LHCN-M2 (cell line): ENCODE measurements at regions not wholly inside any gene's neighbourhood (a gene's known extent, or its start where the extent isn't known, plus 50 kb on each side); places are given as distances from the start of the nearest gene placed in this dataset.
"Not testable (repeated sequence)": the region's sequence is repeated elsewhere in the genome, so short reads cannot be mapped to it uniquely, and the experiment has no call there.

Source experiments
- DNase-seq: peaks from one replicate; pipeline ENCODE4 v3.0.0-alpha.2; 2012; ENCODE audit warnings: low read depth

- no peak for DNase-seq
These were observed 66.9 kb downstream of the FOXL3 start for GRCh38 chr7:356691-357462.

GRCh38 chr7:357531-358209 is 67.7 kb downstream of the FOXL3 start:
- DNase-seq = no peak

GRCh38 chr7:358352-358751 is 68.4 kb downstream of the FOXL3 start:
- no peak for DNase-seq

- DNase-seq = no peak
These were observed 69.3 kb downstream of the FOXL3 start for GRCh38 chr7:359226-359765.

- DNase-seq = no peak
These were observed 69.9 kb downstream of the FOXL3 start for GRCh38 chr7:359766-360361.

- no peak for DNase-seq
These were observed 70.6 kb downstream of the FOXL3 start for GRCh38 chr7:360454-361100.

- DNase-seq = not testable (repeated sequence)
These were observed 71.2 kb downstream of the FOXL3 start for GRCh38 chr7:361182-361581.

GRCh38 chr7:361680-362401 is 71.9 kb downstream of the FOXL3 start:
- DNase-seq = no peak

GRCh38 chr7:362402-363096 is 72.6 kb downstream of the FOXL3 start:
- no peak for DNase-seq

- no peak for DNase-seq
These were observed 73.7 kb downstream of the FOXL3 start for GRCh38 chr7:363626-364025.

- DNase-seq = no peak
These were observed 74.6 kb downstream of the FOXL3 start for GRCh38 chr7:364536-364935.

GRCh38 chr7:365593-365992 is 75.6 kb downstream of the FOXL3 start:
- no peak for DNase-seq

GRCh38 chr7:366161-366803 is 76.3 kb downstream of the FOXL3 start:
- DNase-seq = no peak

- no peak for DNase-seq
These were observed 77.5 kb downstream of the FOXL3 start for GRCh38 chr7:367351-367901.

GRCh38 chr7:368651-369475 is 78.9 kb downstream of the FOXL3 start:
- no peak for DNase-seq

- DNase-seq = no peak
These were observed 79.7 kb downstream of the FOXL3 start for GRCh38 chr7:369476-370258.

GRCh38 chr7:370259-370625 is 80.3 kb downstream of the FOXL3 start:
- no peak for DNase-seq

GRCh38 chr7:370775-371118 is 80.8 kb downstream of the FOXL3 start:
- DNase-seq = no peak
